ENCODE measurements at regions not wholly inside any gene's neighbourhood (a gene's known extent, or its start where the extent isn't known, plus 50 kb on each side); places are given as distances from the start of the nearest gene placed in this dataset.

- Histone ChIP-seq H3K4me2 (no peak overlapping the region), H3K9me3 (no peaks in the 10 kb centered on the region), H3K27ac (no peak overlapping the region), H3K4me1 (no peaks in the 10 kb centered on the region), H3K4me3 (no peak overlapping the region)
- ATAC-seq (no peak), FAIRE-seq (no peak), DNase-seq (ENCODE audit: low read depth in 1 of 2, low spot score in 1 of 2) (no peak)
- WGBS (ENCODE audit: missing lambda C conversion rate): 85% methylated on average over 2 of the region's 2 CpGs
- TF ChIP-seq EP300 (IDR thresholded peaks at IDR 0.05) (no peak), USF2 (IDR thresholded peaks at IDR 0.05) (no peak), HDAC2 (IDR thresholded peaks at IDR 0.05) (no peak), EHMT2 (IDR thresholded peaks at IDR 0.05; ENCODE audit: low read depth) (no peak), HOXA7 (CRISPR knock-in tag; IDR thresholded peaks at IDR 0.05) (no peak), POLR2A (IDR thresholded peaks at IDR 0.05; ENCODE audit: low read length) (no peak), CEBPB (IDR thresholded peaks at IDR 0.05) (no peak)
- ChIA-PET POLR2A (no interaction called here), CTCF (interaction anchor here (1.5 kb wide), 1 partner anchor 16 kb away, joined by 3 read pairs; no protein-coding TSS in a partner anchor)
Measured at GRCh38 chr2:160696087-160696452, 202.5 kb upstream of the RBMS1 start.

- POLR2A ChIA-PET: no interaction called here
- Histone ChIP-seq H3K4me1 (no peaks in the 10 kb centered on the region), H3K4me3 (no peak overlapping the region), H3K9me3 (no peaks in the 10 kb centered on the region), H3K4me2 (no peak overlapping the region), H3K27ac (no peak overlapping the region)
- ATAC-seq (no peak), FAIRE-seq (no peak), DNase-seq (ENCODE audit: low read depth in 1 of 2, low spot score in 1 of 2) (no peak)
- WGBS (ENCODE audit: missing lambda C conversion rate): 81% methylated on average over 6 of the region's 6 CpGs
- CTCF ChIA-PET: interaction anchor here (1.1 kb wide), 1 partner anchor 9 kb away, joined by 3 read pairs; no protein-coding TSS in a partner anchor
- TF ChIP-seq BCL3 (IDR thresholded peaks at IDR 0.05): no peak
- TF ChIP-seq EP300 (IDR thresholded peaks at IDR 0.05): no peak
- no peak for TF ChIP-seq CHD4 (IDR thresholded peaks at IDR 0.05; ENCODE audit: borderline replicate concordance)
Measured at GRCh38 chr2:160697817-160698216, 204.2 kb upstream of the RBMS1 start.

GRCh38 chr2:160700021-160700814 is 206.6 kb upstream of the RBMS1 start:
- CTCF ChIA-PET: interaction anchor here (0.6 to 1.6 kb wide), 2 partner anchors 10 to 116 kb away, joined by 3 read pairs; no protein-coding TSS in a partner anchor
- 13% methylated on average over 1 of the region's 1 CpG for WGBS (ENCODE audit: missing lambda C conversion rate)
- Histone ChIP-seq H3K4me3 (no peak overlapping the region), H3K4me2 (no peak overlapping the region), H3K27ac (no peak overlapping the region), H3K9me3 (no peaks in the 10 kb centered on the region), H3K4me1 (no peaks in the 10 kb centered on the region)
- POLR2A ChIA-PET: no interaction called here
- no peak for FAIRE-seq
- DNase-seq (ENCODE audit: low read depth in 1 of 2, low spot score in 1 of 2): no peak
- no peak for ATAC-seq
- no peak for TF ChIP-seq TP53 (CRISPR knock-in tag; IDR thresholded peaks at IDR 0.05)
- no peak for TF ChIP-seq CHD2 (IDR thresholded peaks at IDR 0.05; ENCODE audit: low read length, partially characterized antibody)
- no peak for TF ChIP-seq ZFP36 (IDR thresholded peaks at IDR 0.05; ENCODE audit: borderline replicate concordance, partially characterized antibody)
- TF ChIP-seq TFCP2L1 (CRISPR knock-in tag; IDR thresholded peaks at IDR 0.05): no peak
- TF ChIP-seq GATA3 (IDR thresholded peaks at IDR 0.05; ENCODE audit: borderline replicate concordance): no peak
- no peak for TF ChIP-seq FOSB (CRISPR knock-in tag; IDR thresholded peaks at IDR 0.05)
- no peak for TF ChIP-seq HEYL (CRISPR knock-in tag; IDR thresholded peaks at IDR 0.05)
- TF ChIP-seq REST (IDR thresholded peaks at IDR 0.05): no peak
- TF ChIP-seq CTCF (IDR thresholded peaks at IDR 0.05): no peak
- no peak for TF ChIP-seq ZNF302 (CRISPR knock-in tag; IDR thresholded peaks at IDR 0.05)
- no peak for TF ChIP-seq HOXB13 (CRISPR knock-in tag; IDR thresholded peaks at IDR 0.05; ENCODE audit: low read depth)
- no peak for TF ChIP-seq HOXB5 (CRISPR knock-in tag; IDR thresholded peaks at IDR 0.05)
- no peak for TF ChIP-seq USF2 (IDR thresholded peaks at IDR 0.05)
- TF ChIP-seq ZC3H11A (IDR thresholded peaks at IDR 0.05): no peak
- no peak for TF ChIP-seq PHF8 (IDR thresholded peaks at IDR 0.05; ENCODE audit: borderline replicate concordance, low read depth)
- TF ChIP-seq PBX3 (IDR thresholded peaks at IDR 0.05): no peak
- TF ChIP-seq EHF (CRISPR knock-in tag; IDR thresholded peaks at IDR 0.05): no peak
